ENCODE measurements at regions not wholly inside any gene's neighbourhood (a gene's known extent, or its start where the extent isn't known, plus 50 kb on each side); places are given as distances from the start of the nearest gene placed in this dataset.
"Not testable (repeated sequence)": the region's sequence is repeated elsewhere in the genome, so short reads cannot be mapped to it uniquely, and the experiment has no call there.

- no peak for FAIRE-seq
Measured at GRCh38 chr20:19027971-19028370, 184.5 kb upstream of the SLC24A3 start.

GRCh38 chr20:19041787-19042186 lies 170.7 kb upstream of the SLC24A3 start:
- no peak for FAIRE-seq

GRCh38 chr20:19045371-19045770 lies 167.1 kb upstream of the SLC24A3 start:
- FAIRE-seq, result no peak

GRCh38 chr20:19047040-19047950 lies 165.1 kb upstream of the SLC24A3 start:
- FAIRE-seq, result no peak

- FAIRE-seq, result no peak
Measured at GRCh38 chr20:19047951-19048296, 164.5 kb upstream of the SLC24A3 start.

GRCh38 chr20:19048995-19049501 lies 163.4 kb upstream of the SLC24A3 start:
- FAIRE-seq, result no peak

GRCh38 chr20:19049514-19049913 lies 162.9 kb upstream of the SLC24A3 start:
- FAIRE-seq, result no peak

- FAIRE-seq, result no peak
Measured at GRCh38 chr20:19056909-19057308, 155.5 kb upstream of the SLC24A3 start.

GRCh38 chr20:19064788-19065187 lies 147.7 kb upstream of the SLC24A3 start:
- FAIRE-seq, result not testable (repeated sequence)

GRCh38 chr20:19067986-19068385 lies 144.5 kb upstream of the SLC24A3 start:
- no peak for FAIRE-seq

GRCh38 chr20:19070026-19070425 lies 142.4 kb upstream of the SLC24A3 start:
- FAIRE-seq, result no peak

- no peak for FAIRE-seq
Measured at GRCh38 chr20:19070681-19071445, 141.6 kb upstream of the SLC24A3 start.

- FAIRE-seq, result no peak
Measured at GRCh38 chr20:19071446-19071725, 141.1 kb upstream of the SLC24A3 start.

GRCh38 chr20:19071902-19072498 lies 140.4 kb upstream of the SLC24A3 start:
- no peak for FAIRE-seq

- FAIRE-seq, result no peak
Measured at GRCh38 chr20:19072988-19073387, 139.5 kb upstream of the SLC24A3 start.

- FAIRE-seq, result no peak
Measured at GRCh38 chr20:19073584-19074218, 138.7 kb upstream of the SLC24A3 start.

GRCh38 chr20:19074356-19074755 lies 138.1 kb upstream of the SLC24A3 start:
- FAIRE-seq, result no peak

- FAIRE-seq, result no peak
Measured at GRCh38 chr20:19074828-19075516, 137.5 kb upstream of the SLC24A3 start.

GRCh38 chr20:19077370-19078220 lies 134.8 kb upstream of the SLC24A3 start:
- FAIRE-seq, result no peak

- no peak for FAIRE-seq
Measured at GRCh38 chr20:19078448-19079373, 133.7 kb upstream of the SLC24A3 start.
